GM18951 (cell line): ENCODE measurements at regions not wholly inside any gene's neighbourhood (a gene's known extent, or its start where the extent isn't known, plus 50 kb on each side); places are given as distances from the start of the nearest gene placed in this dataset.
"Not testable (repeated sequence)": the region's sequence is repeated elsewhere in the genome, so short reads cannot be mapped to it uniquely, and the experiment has no call there.

ENCODE experiments used
- POLR2A ChIP-seq: IDR thresholded peaks from 4 replicates; pipeline ENCODE4 v1.6.1; 2011; ENCODE audit warnings: mild to moderate bottlenecking; ENCODE audit not compliant: insufficient read length, insufficient read depth; ENCODE audit errors: extremely low read depth
- in situ Hi-C: fragments of 300-500 bp; cut with MboI; formaldehyde crosslinking; loops from one replicate; pipeline ENCODE4 v1.12.0; 2022; ENCODE audit warnings: low sequenced_read_pairs, mixed read lengths, inconsistent platforms; ENCODE audit not compliant: unreplicated experiment

DNA sequence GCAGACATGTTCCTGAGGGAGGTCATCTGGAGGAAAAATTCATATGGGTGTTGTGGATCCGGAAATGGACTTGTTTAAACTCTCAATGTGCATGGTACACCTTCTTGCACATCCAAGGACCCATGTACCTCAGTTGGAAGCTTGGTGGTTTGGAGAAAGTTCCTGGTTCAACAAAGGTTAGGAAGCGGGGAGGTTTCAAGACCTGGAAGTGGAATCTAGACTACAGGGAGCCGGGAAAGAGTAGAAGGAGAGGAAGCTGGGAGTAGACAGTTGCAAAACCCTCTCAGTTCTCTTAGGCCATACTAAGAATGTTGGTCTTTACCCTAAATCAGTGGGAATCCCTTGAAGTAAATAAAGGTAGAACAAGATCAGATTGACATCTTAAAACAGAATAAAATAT is 209.8 kb upstream of the SPOPL start:
- in situ Hi-C loops: no loop called here
- no peak for TF ChIP-seq POLR2A

DNA sequence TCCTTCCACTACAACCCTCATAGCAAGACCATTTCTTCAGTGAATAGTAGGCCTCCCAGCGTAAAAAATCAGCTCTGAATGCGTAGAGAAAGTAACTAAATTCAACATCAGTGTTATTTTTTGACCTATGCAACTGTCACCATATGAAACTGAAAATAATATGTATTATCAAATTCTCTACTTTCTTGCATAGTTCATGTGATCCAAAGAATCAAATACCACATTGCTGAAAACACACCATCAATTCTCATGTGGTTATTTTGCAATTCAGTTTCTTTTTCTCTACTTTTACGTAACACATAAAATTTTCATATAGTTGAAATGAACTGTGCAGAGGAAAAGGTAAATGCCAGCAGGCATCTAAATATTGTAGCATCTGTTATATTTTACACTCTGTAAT is 208.5 kb upstream of the SPOPL start:
- no peak for TF ChIP-seq POLR2A
- in situ Hi-C loops: no loop called here

GRCh38 chr2:138293549-138293948 is 208.0 kb upstream of the SPOPL start:
- in situ Hi-C loops: no loop called here
- no peak for TF ChIP-seq POLR2A

DNA sequence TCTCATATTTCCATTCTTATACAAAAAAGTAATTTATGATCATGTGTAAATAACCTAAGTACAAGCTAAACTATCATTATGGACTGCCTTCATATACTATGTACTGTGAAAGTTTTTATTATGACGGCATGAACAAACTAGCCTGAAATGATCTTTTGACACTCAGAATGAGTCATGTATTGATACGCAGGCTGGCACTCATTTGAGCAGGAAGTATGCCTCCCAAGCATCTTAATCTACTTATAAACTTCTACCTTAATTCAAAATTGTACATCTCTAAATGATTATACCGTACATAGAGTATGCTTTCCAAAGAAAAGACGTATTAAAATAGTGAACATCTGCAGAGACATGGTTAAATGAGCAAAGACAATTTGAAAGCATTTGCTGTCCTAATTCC is 207.1 kb upstream of the SPOPL start:
- TF ChIP-seq POLR2A: no peak
- in situ Hi-C loops: no loop called here

DNA sequence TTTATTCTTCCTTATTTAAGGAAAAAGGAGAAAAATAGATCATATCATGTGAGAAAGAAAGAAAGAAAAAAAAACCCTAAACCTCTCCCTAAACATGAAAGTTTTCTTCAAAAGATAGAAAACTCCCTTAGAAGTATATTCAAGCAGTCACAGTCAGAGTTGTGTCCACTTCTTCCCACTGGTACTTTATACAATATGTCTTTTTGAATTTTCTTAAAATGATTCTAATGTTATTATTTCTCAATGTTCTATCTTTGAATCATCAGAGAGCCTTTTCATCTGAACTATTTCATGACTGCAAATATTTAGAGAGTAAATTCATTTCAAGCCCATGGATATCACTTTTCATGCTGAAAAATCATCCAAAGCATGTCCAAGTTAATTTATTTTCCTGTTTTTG is 205.2 kb upstream of the SPOPL start:
- in situ Hi-C loops: no loop called here
- no peak for TF ChIP-seq POLR2A

GRCh38 chr2:138298120-138298814 is 203.3 kb upstream of the SPOPL start:
- TF ChIP-seq POLR2A: no peak
- in situ Hi-C loops: no loop called here

DNA sequence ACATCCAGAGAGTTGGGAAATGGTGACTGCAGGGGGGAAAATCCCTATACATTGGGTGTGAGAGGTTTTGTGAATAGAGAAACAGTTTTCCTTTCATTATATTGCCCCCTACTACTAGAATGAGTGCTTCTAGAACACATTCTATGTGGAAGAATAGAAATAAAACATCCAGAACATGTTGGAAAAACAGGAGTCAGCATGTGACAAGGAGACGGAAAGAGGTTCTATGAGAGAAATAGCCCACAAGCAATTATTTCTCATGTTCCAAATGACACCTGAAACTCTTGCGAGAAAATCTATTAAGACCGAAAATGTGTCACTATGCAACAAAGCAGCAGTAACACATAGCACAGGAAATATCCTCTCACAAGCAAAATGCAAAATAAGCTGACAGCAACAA is 202.7 kb upstream of the SPOPL start:
- TF ChIP-seq POLR2A: no peak
- in situ Hi-C loops: no loop called here

GRCh38 chr2:138306626-138307025 is 194.9 kb upstream of the SPOPL start:
- in situ Hi-C loops: no loop called here
- TF ChIP-seq POLR2A: no peak

DNA sequence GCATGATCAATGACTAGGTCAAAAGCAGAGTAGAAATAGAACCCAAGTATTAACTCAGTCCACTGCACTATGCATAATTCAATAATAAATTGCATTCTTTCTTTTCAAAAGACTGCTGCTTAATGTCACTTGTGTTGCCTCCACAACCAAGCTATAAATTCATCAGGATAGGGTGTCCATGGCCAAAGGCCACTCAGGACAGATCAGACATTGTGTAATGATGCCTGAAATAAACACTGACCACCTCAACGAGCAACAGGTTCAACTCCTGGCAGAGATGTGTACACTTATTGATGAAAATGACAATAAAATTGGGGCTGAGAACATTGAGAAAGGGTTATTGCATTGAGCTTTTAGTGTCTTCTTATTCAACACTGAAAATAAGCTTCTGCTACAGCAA is 194.5 kb upstream of the SPOPL start:
- TF ChIP-seq POLR2A: no peak
- in situ Hi-C loops: no loop called here

DNA sequence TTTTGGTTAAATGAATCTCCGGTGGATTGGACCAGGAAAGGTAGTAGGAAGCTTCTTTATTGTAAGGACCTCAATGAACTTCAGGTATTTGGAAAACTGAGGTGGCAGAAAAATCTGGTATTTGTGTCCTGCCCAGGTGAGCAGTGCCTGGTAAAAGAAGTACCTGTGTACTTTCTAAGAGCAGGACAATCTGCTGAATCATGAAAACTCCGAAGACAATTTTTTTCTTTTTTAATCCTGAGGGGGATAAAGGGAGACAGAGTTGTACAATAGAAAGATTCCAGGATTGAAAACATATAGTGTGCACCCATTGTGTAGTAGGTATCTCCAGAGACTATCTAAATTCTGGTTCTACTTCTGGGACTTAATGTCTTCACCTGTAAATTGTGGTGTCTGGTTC is 191.8 kb upstream of the SPOPL start:
- TF ChIP-seq POLR2A: no peak
- in situ Hi-C loops: no loop called here

- in situ Hi-C loops: no loop called here
- no peak for TF ChIP-seq POLR2A
Measured at GRCh38 chr2:138312061-138312460, 189.5 kb upstream of the SPOPL start.

- in situ Hi-C loops: not testable (repeated sequence)
Measured at GRCh38 chr2:138315619-138316018, 186.0 kb upstream of the SPOPL start.

DNA sequence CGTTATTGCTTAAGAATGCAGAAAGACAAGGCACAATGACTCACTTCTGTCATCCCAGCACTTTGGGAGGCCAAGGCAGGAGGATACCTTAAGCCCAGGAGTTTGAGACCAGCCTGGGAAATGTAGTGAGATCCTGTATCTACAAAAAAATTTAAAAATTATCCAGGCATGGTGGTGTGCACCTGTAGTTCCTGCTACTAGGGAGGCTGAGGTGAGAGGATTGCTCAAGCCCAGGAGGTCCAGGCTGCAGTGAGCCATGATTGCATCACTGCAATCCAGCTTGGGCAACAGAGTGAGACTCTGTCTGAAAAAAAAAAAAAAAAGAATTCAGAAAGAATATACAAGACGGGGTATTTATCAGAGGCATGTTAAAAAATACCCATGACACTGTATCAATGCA is 182.0 kb upstream of the SPOPL start:
- in situ Hi-C loops: no loop called here
- no peak for TF ChIP-seq POLR2A

- no peak for TF ChIP-seq POLR2A
- in situ Hi-C loops: no loop called here
Measured at GRCh38 chr2:138321458-138321857, 180.1 kb upstream of the SPOPL start.
